WTC11 (cell line): ENCODE measurements at regions not wholly inside any gene's neighbourhood (a gene's known extent, or its start where the extent isn't known, plus 50 kb on each side); places are given as distances from the start of the nearest gene placed in this dataset.

ENCODE experiments used
- CTCF ChIP-seq: fragments of 200-600 bp; IDR thresholded peaks from 2 replicates; pipeline ENCODE4 v1.8.0; 2022; ENCODE audit warnings: antibody characterized with exemption
- ETV6 ChIP-seq: sonication (generic); formaldehyde crosslinking; IDR thresholded peaks from 2 replicates; pipeline ENCODE4 v1.8.1; 2022; ENCODE audit warnings: mild to moderate bottlenecking, missing genetic modification reagents
- FOXP4 ChIP-seq: sonication (generic); formaldehyde crosslinking; IDR thresholded peaks from 2 replicates; pipeline ENCODE4 v1.8.0; 2022; ENCODE audit warnings: mild to moderate bottlenecking, missing genetic modification reagents
- GABPB1 ChIP-seq: sonication (generic); formaldehyde crosslinking; IDR thresholded peaks from 2 replicates; pipeline ENCODE4 v1.8.1; 2023; ENCODE audit warnings: mild to moderate bottlenecking, missing genetic modification reagents
- IRF2 ChIP-seq: sonication (generic); formaldehyde crosslinking; IDR thresholded peaks from 2 replicates; pipeline ENCODE4 v1.8.0; 2022; ENCODE audit warnings: low read depth, missing genetic modification reagents, borderline replicate concordance
- NFE2L1 ChIP-seq: sonication (generic); formaldehyde crosslinking; IDR thresholded peaks from 2 replicates; pipeline ENCODE4 v1.8.1; 2023; ENCODE audit warnings: missing genetic modification reagents
- NR2C2 ChIP-seq: sonication (generic); formaldehyde crosslinking; IDR thresholded peaks from 2 replicates; pipeline ENCODE4 v1.8.0; 2022; ENCODE audit warnings: mild to moderate bottlenecking, missing genetic modification reagents
- PRDM15 ChIP-seq: sonication (generic); formaldehyde crosslinking; IDR thresholded peaks from 2 replicates; pipeline ENCODE4 v1.8.0; 2022; ENCODE audit warnings: missing genetic modification reagents
- STAT6 ChIP-seq: sonication (generic); formaldehyde crosslinking; conservative IDR thresholded peaks from 2 replicates; pipeline ENCODE4 v1.8.1; 2023; ENCODE audit warnings: mild to moderate bottlenecking, low read depth, missing genetic modification reagents, moderate library complexity
- ZNF121 ChIP-seq: sonication (generic); formaldehyde crosslinking; IDR thresholded peaks from 2 replicates; pipeline ENCODE4 v1.8.0; 2023; ENCODE audit warnings: missing genetic modification reagents
- ZNF263 ChIP-seq: sonication (generic); formaldehyde crosslinking; IDR thresholded peaks from 2 replicates; pipeline ENCODE4 v1.8.1; 2022; ENCODE audit warnings: low read depth, mild to moderate bottlenecking, moderate library complexity, missing genetic modification reagents
- ZSCAN18 ChIP-seq: fragments of 250-450 bp; sonication (Bioruptor Pico); IDR thresholded peaks from 2 replicates; pipeline ENCODE4 v2.1.2; 2022; ENCODE audit warnings: mild to moderate bottlenecking, moderate library complexity

GRCh38 chr16:73368715-73369114 lies 320.8 kb upstream of the ZFHX3 start:
- TF ChIP-seq CTCF (no peak), NR2C2 (no peak), NFE2L1 (CRISPR knock-in tag) (no peak), GABPB1 (CRISPR knock-in tag) (no peak), ZSCAN18 (CRISPR knock-in tag) (no peak), ZNF263 (no peak), ZNF121 (no peak), FOXP4 (no peak), PRDM15 (no peak), IRF2 (CRISPR knock-in tag) (no peak), ETV6 (CRISPR knock-in tag) (no peak), STAT6 (CRISPR knock-in tag) (no peak)
